Trophoblast cell (in vitro differentiated cells and primary cell): ENCODE measurements at regions not wholly inside any gene's neighbourhood (a gene's known extent, or its start where the extent isn't known, plus 50 kb on each side); places are given as distances from the start of the nearest gene placed in this dataset.

Experiments used
- DNase-seq, 2 donors: peaks; one replicate each; pipeline ENCODE4 v3.0.0-alpha.2; 2016
- H2AFZ ChIP-seq: 2 replicates; pipeline ENCODE4 v1.6.1; 2013; ENCODE audit warnings: low read length, moderate library complexity, mild to moderate bottlenecking; ENCODE audit not compliant: insufficient read depth, poor library complexity
- H2AK5ac ChIP-seq: 2 replicates; pipeline ENCODE4 v1.6.1; 2013; ENCODE audit warnings: mild to moderate bottlenecking, low read length
- H2BK120ac ChIP-seq: 2 replicates; pipeline ENCODE4 v1.6.1; 2013; ENCODE audit warnings: low read length, mild to moderate bottlenecking, moderate library complexity; ENCODE audit not compliant: insufficient read depth, poor library complexity
- H2BK12ac ChIP-seq: 2 replicates; pipeline ENCODE4 v1.6.1; 2013; ENCODE audit warnings: mild to moderate bottlenecking, low read length, moderate library complexity
- H2BK5ac ChIP-seq: 2 replicates; pipeline ENCODE4 v1.6.1; 2013; ENCODE audit warnings: low read length, low read depth, moderate library complexity, mild to moderate bottlenecking; ENCODE audit not compliant: poor library complexity
- H3K14ac ChIP-seq: 2 replicates; pipeline ENCODE4 v1.6.1; 2013; ENCODE audit warnings: mild to moderate bottlenecking, low read length
- H3K18ac ChIP-seq: 2 replicates; pipeline ENCODE4 v1.6.1; 2013; ENCODE audit warnings: mild to moderate bottlenecking, low read length
- H3K23ac ChIP-seq: 2 replicates; pipeline ENCODE4 v1.6.1; 2013; ENCODE audit warnings: low read length
- H3K27ac ChIP-seq: 2 replicates; pipeline ENCODE4 v1.5.1; 2013; ENCODE audit warnings: low read depth, mild to moderate bottlenecking, inconsistent platforms, low read length, moderate library complexity
- H3K27me3 ChIP-seq: 2 replicates; pipeline ENCODE4 v1.6.1; 2013; ENCODE audit warnings: inconsistent platforms, mild to moderate bottlenecking, low read length, moderate library complexity; ENCODE audit not compliant: insufficient read depth
- H3K36me3 ChIP-seq, 2 experiments: 1 replicate in 1 of 2; 2 replicates in 1 of 2; pipeline ENCODE4 v1.6.1; 2013; ENCODE audit warnings: low read length in 2 of 2, mild to moderate bottlenecking in 2 of 2, moderate library complexity in 1 of 2; ENCODE audit not compliant: insufficient read depth in 2 of 2, control insufficient read depth in 1 of 2
- H3K4ac ChIP-seq: 2 replicates; pipeline ENCODE4 v1.6.1; 2013; ENCODE audit warnings: low read depth, mild to moderate bottlenecking, low read length, moderate library complexity
- H3K4me1 ChIP-seq, 2 experiments: 1 replicate in 1 of 2; 2 replicates in 1 of 2; pipeline ENCODE4 v1.6.1; 2013; ENCODE audit warnings: low read length in 2 of 2, mild to moderate bottlenecking in 2 of 2, moderate library complexity in 1 of 2; ENCODE audit not compliant: insufficient read depth in 2 of 2, control insufficient read depth in 1 of 2
- H3K4me2 ChIP-seq: 2 replicates; pipeline ENCODE4 v1.6.1; 2013; ENCODE audit warnings: inconsistent platforms, mild to moderate bottlenecking, low read length, moderate library complexity
- H3K4me3 ChIP-seq: 2 replicates; pipeline ENCODE4 v1.5.1; 2013; ENCODE audit warnings: mild to moderate bottlenecking, low read depth, low read length, inconsistent platforms
- H3K79me1 ChIP-seq: one replicate; pipeline ENCODE4 v1.6.1; 2013; ENCODE audit warnings: low read length
- H3K79me2 ChIP-seq: 2 replicates; pipeline ENCODE4 v1.6.1; 2013; ENCODE audit warnings: low read length, mild to moderate bottlenecking; ENCODE audit not compliant: control insufficient read depth, insufficient read depth, poor library complexity
- H3K9ac ChIP-seq: 2 replicates; pipeline ENCODE4 v1.6.1; 2013; ENCODE audit warnings: mild to moderate bottlenecking, low read length
- H3K9me3 ChIP-seq: 2 replicates; pipeline ENCODE4 v1.6.1; 2013; ENCODE audit warnings: low read depth, mild to moderate bottlenecking, control low read depth, inconsistent platforms, low read length; ENCODE audit not compliant: insufficient read depth
- H4K12ac ChIP-seq: 2 replicates; pipeline ENCODE4 v1.6.1; 2013; ENCODE audit warnings: low read depth, mild to moderate bottlenecking, low read length, moderate library complexity
- H4K8ac ChIP-seq: 2 replicates; pipeline ENCODE4 v1.6.1; 2013; ENCODE audit warnings: low read depth, mild to moderate bottlenecking, low read length, moderate library complexity
- H4K91ac ChIP-seq: one replicate; pipeline ENCODE4 v1.6.1; 2013; ENCODE audit warnings: low read depth, mild to moderate bottlenecking, low read length, moderate library complexity
- WGBS: extraction: QIAGEN DNeasy Blood & Tissue Kit; methylation state at CpG from one replicate; pipeline ENCODE4 v1.1.7; 2013; ENCODE audit warnings: missing lambda C conversion rate; ENCODE audit not compliant: insufficient read length, insufficient coverage; ENCODE audit errors: extremely low coverage; 5-methylcytosine and 5-hydroxymethylcytosine counted together

GRCh38 chr12:126847005-126847629 is 1419.9 kb upstream of the TMEM132C start:
- H3K27ac ChIP-seq, result no peak overlapping the region
- H3K4ac ChIP-seq, result no peak overlapping the region

DNA sequence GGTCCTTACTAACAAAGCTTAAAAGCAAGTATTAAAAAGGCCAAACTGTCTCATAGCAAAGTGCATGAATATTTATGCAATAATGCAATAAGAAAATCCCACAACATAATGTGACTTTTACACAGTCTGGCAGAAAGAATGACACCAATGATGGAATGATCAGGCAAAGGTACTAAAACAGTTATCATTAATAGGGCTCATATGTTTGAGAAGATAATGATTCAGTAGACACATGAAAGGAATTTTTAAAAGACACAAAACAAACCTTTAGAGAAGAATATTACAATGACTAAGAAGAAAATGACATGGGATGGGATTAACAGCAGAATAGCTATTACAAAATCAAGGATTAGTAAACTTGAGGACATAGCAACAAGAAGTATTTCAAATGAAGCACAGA is 1411.2 kb upstream of the TMEM132C start:
- Histone ChIP-seq H3K18ac (no peak overlapping the region), H4K12ac (no peak overlapping the region), H3K79me1 (no peaks in the 10 kb centered on the region), H3K9ac (no peak overlapping the region), H3K4ac (no peak overlapping the region), H3K4me1 (no peaks in the 10 kb centered on the region), H3K4me2 (no peak overlapping the region), H3K36me3 (no peaks in the 10 kb centered on the region), H2BK120ac (no peak overlapping the region), H3K4me3 (no peak overlapping the region), H3K27ac (no peak overlapping the region), H2AFZ (no peak overlapping the region), H3K14ac (no peak overlapping the region), H2BK12ac (no peak overlapping the region), H3K79me2 (no peaks in the 10 kb centered on the region), H3K9me3 (no peaks in the 10 kb centered on the region), H4K91ac (no peak overlapping the region), H3K23ac (no peak overlapping the region), H3K27me3 (no peaks in the 10 kb centered on the region), H2AK5ac (no peak overlapping the region), H2BK5ac (no peak overlapping the region), H4K8ac (no peak overlapping the region)
- no peak for DNase-seq

More at GRCh38 chr12:126847005-126847629, 1419.9 kb upstream of the TMEM132C start:
- H3K18ac ChIP-seq, result no peak overlapping the region
- no peak overlapping the region for H3K9ac ChIP-seq
- no peak overlapping the region for H4K91ac ChIP-seq
- no peak overlapping the region for H2AFZ ChIP-seq
- H3K79me2 ChIP-seq, result no peaks in the 10 kb centered on the region
- no peaks in the 10 kb centered on the region for H3K9me3 ChIP-seq
- DNase-seq, result no peak
- H2BK120ac ChIP-seq, result no peak overlapping the region
- no peak overlapping the region for H3K23ac ChIP-seq
- H3K4me2 ChIP-seq, result no peak overlapping the region
- H3K4me1 ChIP-seq, result no peaks in the 10 kb centered on the region
- no peak overlapping the region for H3K14ac ChIP-seq
- H4K8ac ChIP-seq, result no peak overlapping the region
- no peak overlapping the region for H3K4me3 ChIP-seq
- WGBS, result no CpG with 5 or more reads among the region's 5 CpGs
- H2BK12ac ChIP-seq, result no peak overlapping the region
- no peak overlapping the region for H2BK5ac ChIP-seq
- H3K36me3 ChIP-seq, result no peaks in the 10 kb centered on the region
- no peaks in the 10 kb centered on the region for H3K79me1 ChIP-seq
- H3K27me3 ChIP-seq, result no peaks in the 10 kb centered on the region
- no peak overlapping the region for H4K12ac ChIP-seq
- H2AK5ac ChIP-seq, result no peak overlapping the region

- Histone ChIP-seq H3K9me3 (no peaks in the 10 kb centered on the region), H4K12ac (no peak overlapping the region), H2AFZ (no peak overlapping the region), H2AK5ac (no peak overlapping the region), H3K4me2 (no peak overlapping the region), H2BK120ac (no peak overlapping the region), H3K9ac (no peak overlapping the region), H3K27ac (no peak overlapping the region), H2BK12ac (no peak overlapping the region), H3K18ac (no peak overlapping the region), H3K4me3 (no peak overlapping the region), H3K36me3 (no peaks in the 10 kb centered on the region), H3K27me3 (no peaks in the 10 kb centered on the region), H3K79me1 (no peaks in the 10 kb centered on the region), H4K91ac (no peak overlapping the region), H3K4ac (no peak overlapping the region), H3K14ac (no peak overlapping the region), H3K79me2 (no peaks in the 10 kb centered on the region), H3K23ac (no peak overlapping the region), H2BK5ac (no peak overlapping the region), H4K8ac (no peak overlapping the region), H3K4me1 (no peaks in the 10 kb centered on the region)
- DNase-seq, result no peak
- no CpG with 5 or more reads among the region's 2 CpGs for WGBS
Measured at GRCh38 chr12:126856958-126857357, 1410.0 kb upstream of the TMEM132C start.

GRCh38 chr12:126858560-126858959 is 1408.4 kb upstream of the TMEM132C start:
- H4K12ac ChIP-seq, result no peak overlapping the region
- H3K27ac ChIP-seq, result no peak overlapping the region
- no peaks in the 10 kb centered on the region for H3K79me2 ChIP-seq
- no peaks in the 10 kb centered on the region for H3K27me3 ChIP-seq
- H3K9ac ChIP-seq, result no peak overlapping the region
- no peaks in the 10 kb centered on the region for H3K9me3 ChIP-seq
- no peak overlapping the region for H3K18ac ChIP-seq
- H3K36me3 ChIP-seq, result no peaks in the 10 kb centered on the region
- no peak overlapping the region for H3K23ac ChIP-seq
- H3K4me2 ChIP-seq, result no peak overlapping the region
- no peak overlapping the region for H3K14ac ChIP-seq
- H2BK120ac ChIP-seq, result no peak overlapping the region
- H4K91ac ChIP-seq, result no peak overlapping the region
- no peak for DNase-seq
- H3K4me1 ChIP-seq, result no peaks in the 10 kb centered on the region
- H2AK5ac ChIP-seq, result no peak overlapping the region
- H2BK12ac ChIP-seq, result no peak overlapping the region
- H3K79me1 ChIP-seq, result no peaks in the 10 kb centered on the region
- no peak overlapping the region for H2BK5ac ChIP-seq
- H2AFZ ChIP-seq, result no peak overlapping the region
- H3K4ac ChIP-seq, result no peak overlapping the region
- WGBS, result no CpG with 5 or more reads among the region's 3 CpGs
- no peak overlapping the region for H3K4me3 ChIP-seq
- H4K8ac ChIP-seq, result no peak overlapping the region
